ENCODE measurements at regions not wholly inside any gene's neighbourhood (a gene's known extent, or its start where the extent isn't known, plus 50 kb on each side); places are given as distances from the start of the nearest gene placed in this dataset.

- DNase-seq (ENCODE audit: low spot score) = no peak
- no peaks in the 10 kb centered on the region for H3K27me3 ChIP-seq (ENCODE audit: control insufficient read depth in 4 of 4, insufficient read depth in 4 of 4, low read length in 3 of 4)
- H3K36me3 ChIP-seq (ENCODE audit: control insufficient read depth in 4 of 4, insufficient read depth in 3 of 4, low read depth in 1 of 4, low read length in 3 of 4) = no peaks in the 10 kb centered on the region
- H3K4me1 ChIP-seq (ENCODE audit: control insufficient read depth in 4 of 4, insufficient read depth in 4 of 4, low read length in 3 of 4) = no peaks in the 10 kb centered on the region
- TF ChIP-seq REST (IDR thresholded peaks at IDR 0.05) (no peak), YY1 (IDR thresholded peaks at IDR 0.05) (no peak), ZBTB33 (IDR thresholded peaks at IDR 0.05) (no peak), CTCF (IDR thresholded peaks at IDR 0.05; ENCODE audit: low read depth, low read length, missing input control) (no peak), FOXA2 (IDR thresholded peaks at IDR 0.05) (no peak), EGR1 (IDR thresholded peaks at IDR 0.05; ENCODE audit: low read depth in 2 of 2) (no peak), HNF4G (IDR thresholded peaks at IDR 0.05) (no peak), JUND (IDR thresholded peaks at IDR 0.05) (no peak), FOXA1 (IDR thresholded peaks at IDR 0.05) (no peak)
- WGBS = 83% methylated on average over 4 of the region's 4 CpGs
- no peak overlapping the region for H3K9ac ChIP-seq (ENCODE audit: low read depth in 1 of 2, low read length in 2 of 2)
- H3K9me3 ChIP-seq (ENCODE audit: control insufficient read depth in 4 of 4, low read length in 3 of 4) = no peaks in the 10 kb centered on the region
- H3K27ac ChIP-seq (ENCODE audit: low read depth in 1 of 2, low read length in 2 of 2) = no peak overlapping the region
- no peak overlapping the region for H3K4me3 ChIP-seq (ENCODE audit: low read depth in 1 of 3, low read length in 3 of 3)
These were observed 937.7 kb upstream of the SOX9 start for GRCh38 chr17:71183066-71183660.

- WGBS = 89% methylated on average over 4 of the region's 4 CpGs
- TF ChIP-seq REST (IDR thresholded peaks at IDR 0.05) (no peak), HNF4G (IDR thresholded peaks at IDR 0.05) (no peak), HNF4A (conservative IDR thresholded peaks at IDR 0.05) (no peak), FOXA2 (IDR thresholded peaks at IDR 0.05) (no peak), NR2F2 (IDR thresholded peaks at IDR 0.05) (no peak), GABPA (IDR thresholded peaks at IDR 0.05 in 1 of 2, conservative IDR thresholded peaks at IDR 0.05 in 1 of 2) (no peak), SP1 (IDR thresholded peaks at IDR 0.05) (no peak), RXRA (IDR thresholded peaks at IDR 0.05) (no peak), JUND (IDR thresholded peaks at IDR 0.05) (no peak), MAX (IDR thresholded peaks at IDR 0.05) (no peak), YY1 (IDR thresholded peaks at IDR 0.05) (no peak), RAD21 (IDR thresholded peaks at IDR 0.05) (no peak), EGR1 (IDR thresholded peaks at IDR 0.05; ENCODE audit: low read depth in 2 of 2) (no peak), TAF1 (conservative IDR thresholded peaks at IDR 0.05) (no peak), ATF3 (IDR thresholded peaks at IDR 0.05) (no peak), ZBTB33 (IDR thresholded peaks at IDR 0.05) (no peak)
These were observed 936.1 kb upstream of the SOX9 start for GRCh38 chr17:71184716-71185115.

More at GRCh38 chr17:71184716-71185115, 936.1 kb upstream of the SOX9 start:
- H3K9me3 ChIP-seq (ENCODE audit: control insufficient read depth in 4 of 4, low read length in 3 of 4) = no peaks in the 10 kb centered on the region
- no peak overlapping the region for H3K4me3 ChIP-seq (ENCODE audit: low read depth in 1 of 3, low read length in 3 of 3)
- no peak for DNase-seq (ENCODE audit: low spot score)
- no peak overlapping the region for H3K27ac ChIP-seq (ENCODE audit: low read depth in 1 of 2, low read length in 2 of 2)
- no peaks in the 10 kb centered on the region for H3K27me3 ChIP-seq (ENCODE audit: control insufficient read depth in 4 of 4, insufficient read depth in 4 of 4, low read length in 3 of 4)
- no peak overlapping the region for H3K9ac ChIP-seq (ENCODE audit: low read depth in 1 of 2, low read length in 2 of 2)
- H3K36me3 ChIP-seq (ENCODE audit: control insufficient read depth in 4 of 4, insufficient read depth in 3 of 4, low read depth in 1 of 4, low read length in 3 of 4) = no peaks in the 10 kb centered on the region
- no peaks in the 10 kb centered on the region for H3K4me1 ChIP-seq (ENCODE audit: control insufficient read depth in 4 of 4, insufficient read depth in 4 of 4, low read length in 3 of 4)

All from liver (tissue), 8 donors.